Dendritic cell treated with granulocyte-macrophage colony-stimulating factor and Interleukin-4, amounts not matched to agents 40 ng/mL and 50 ng/mL, for 4 days (primary cell): ENCODE measurements at regions not wholly inside any gene's neighbourhood (a gene's known extent, or its start where the extent isn't known, plus 50 kb on each side); places are given as distances from the start of the nearest gene placed in this dataset.

Experiments used
- H3K27ac Mint-ChIP-seq: one replicate; pipeline ENCODE4 v1.8.0; 2022; ENCODE audit warnings: mild to moderate bottlenecking, mixed read lengths
- H3K27me3 Mint-ChIP-seq: one replicate; pipeline ENCODE4 v1.8.0; 2022; ENCODE audit warnings: mild to moderate bottlenecking, mixed read lengths
- H3K36me3 Mint-ChIP-seq: one replicate; pipeline ENCODE4 v1.8.0; 2022; ENCODE audit warnings: low read depth, mixed read lengths
- H3K4me1 Mint-ChIP-seq: one replicate; pipeline ENCODE4 v1.8.0; 2022; ENCODE audit warnings: low read depth, mixed read lengths
- H3K4me3 Mint-ChIP-seq: one replicate; pipeline ENCODE4 v1.8.0; 2022; ENCODE audit warnings: mild to moderate bottlenecking, moderate library complexity, mixed read lengths
- H3K9me3 Mint-ChIP-seq: one replicate; pipeline ENCODE4 v1.8.0; 2022; ENCODE audit warnings: mixed read lengths
- intact Hi-C: fragments of 100-400 bp; cut with micrococcal nuclease; formaldehyde crosslinking; loops from one replicate; pipeline ENCODE4 v1.15.0; 2022

DNA sequence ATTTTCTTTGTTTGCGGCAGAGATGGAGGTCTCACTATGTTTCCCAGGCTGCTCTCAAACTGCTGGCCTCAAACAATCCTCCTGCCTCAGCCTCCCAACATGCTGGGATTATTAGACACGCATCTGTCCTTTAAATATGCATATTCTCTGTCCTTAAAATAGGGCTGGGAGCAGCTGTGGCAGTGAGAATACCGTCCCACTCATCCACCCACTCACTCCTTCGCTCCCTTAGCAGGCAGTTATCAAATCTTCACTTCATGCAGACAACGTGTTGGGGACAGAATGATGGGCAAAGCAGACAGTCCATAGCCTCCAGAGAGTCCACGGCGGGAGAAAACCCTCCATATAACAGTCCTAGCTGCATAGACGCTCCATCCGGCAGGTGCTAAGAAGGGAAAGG, 179.4 kb downstream of the ZBTB18 start:
- no peaks in the 10 kb centered on the region for H3K9me3 Mint-ChIP-seq
- H3K27ac Mint-ChIP-seq, result no peak overlapping the region
- intact Hi-C loops, result no loop called here
- no peaks in the 10 kb centered on the region for H3K36me3 Mint-ChIP-seq
- H3K27me3 Mint-ChIP-seq, result peaks cover 4% of the 10 kb centered on the region
- peaks cover 35% of the 10 kb centered on the region for H3K4me1 Mint-ChIP-seq
- H3K4me3 Mint-ChIP-seq, result no peak overlapping the region

DNA sequence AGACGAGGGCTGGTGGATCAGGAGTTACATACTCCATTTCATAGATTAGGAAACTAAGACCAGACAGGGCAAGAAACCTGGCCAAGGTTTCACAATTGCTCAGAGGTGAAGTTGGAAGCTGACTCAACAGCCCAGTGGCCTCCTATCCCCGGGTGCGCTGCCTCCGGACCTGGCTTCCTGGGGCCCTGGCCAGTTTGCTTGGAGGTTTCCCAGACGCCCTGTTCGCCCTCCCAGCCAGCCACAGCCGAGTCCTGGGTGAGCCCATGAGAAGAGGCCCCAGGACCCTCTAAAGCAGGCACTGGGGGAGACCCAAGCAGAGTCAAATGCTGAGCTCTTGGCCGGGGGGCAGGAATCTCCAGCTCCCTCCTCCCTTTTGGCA, 180.1 kb downstream of the ZBTB18 start:
- H3K27ac Mint-ChIP-seq, result peak overlapping the region; percentile 23
- no peaks in the 10 kb centered on the region for H3K36me3 Mint-ChIP-seq
- no peak overlapping the region for H3K4me3 Mint-ChIP-seq
- peaks cover 27% of the 10 kb centered on the region for H3K4me1 Mint-ChIP-seq
- H3K9me3 Mint-ChIP-seq, result no peaks in the 10 kb centered on the region
- peaks cover 4% of the 10 kb centered on the region for H3K27me3 Mint-ChIP-seq
- intact Hi-C loops, result no loop called here

DNA sequence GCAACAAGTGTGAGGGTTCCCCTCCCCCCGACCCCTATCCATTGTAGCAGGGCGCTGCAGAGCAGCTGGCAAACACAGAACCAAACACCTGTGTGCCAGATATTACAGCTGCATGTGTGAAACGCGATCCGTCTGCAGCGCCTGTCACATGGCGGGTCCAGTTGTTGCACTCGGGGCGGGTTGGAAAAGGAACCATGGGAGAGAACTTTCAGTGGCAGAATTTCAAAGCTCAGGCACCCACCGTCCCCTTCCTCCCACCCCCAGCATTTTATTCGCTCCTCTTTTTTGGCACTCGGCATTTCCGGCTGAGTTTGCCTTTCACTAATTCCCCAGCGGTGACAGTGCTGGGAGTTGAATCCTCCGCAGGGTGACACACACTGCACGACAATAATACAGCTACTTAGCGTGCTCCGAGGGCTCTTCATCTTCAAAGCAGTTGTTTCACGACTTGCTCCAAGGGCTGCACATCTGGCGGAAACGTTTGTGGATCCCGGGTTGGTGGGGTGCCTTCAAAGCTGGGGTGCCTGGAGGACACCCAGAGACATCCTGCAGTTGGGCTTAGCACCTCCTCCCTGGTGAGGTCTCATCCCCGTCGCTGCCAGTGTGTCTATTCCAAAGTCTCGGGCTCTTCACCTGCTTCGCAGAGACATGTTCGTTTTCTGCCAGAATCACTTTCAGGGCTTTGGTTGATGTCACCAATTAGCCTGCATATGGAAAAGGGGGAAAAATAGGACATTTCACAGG, 180.7 kb downstream of the ZBTB18 start:
- Mint-ChIP-seq H3K9me3 (no peaks in the 10 kb centered on the region), H3K27ac (peak overlapping the region; percentile 23), H3K4me3 (no peak overlapping the region), H3K36me3 (no peaks in the 10 kb centered on the region), H3K27me3 (peaks cover 4% of the 10 kb centered on the region), H3K4me1 (peaks cover 28% of the 10 kb centered on the region)
- intact Hi-C loops, result no loop called here

DNA sequence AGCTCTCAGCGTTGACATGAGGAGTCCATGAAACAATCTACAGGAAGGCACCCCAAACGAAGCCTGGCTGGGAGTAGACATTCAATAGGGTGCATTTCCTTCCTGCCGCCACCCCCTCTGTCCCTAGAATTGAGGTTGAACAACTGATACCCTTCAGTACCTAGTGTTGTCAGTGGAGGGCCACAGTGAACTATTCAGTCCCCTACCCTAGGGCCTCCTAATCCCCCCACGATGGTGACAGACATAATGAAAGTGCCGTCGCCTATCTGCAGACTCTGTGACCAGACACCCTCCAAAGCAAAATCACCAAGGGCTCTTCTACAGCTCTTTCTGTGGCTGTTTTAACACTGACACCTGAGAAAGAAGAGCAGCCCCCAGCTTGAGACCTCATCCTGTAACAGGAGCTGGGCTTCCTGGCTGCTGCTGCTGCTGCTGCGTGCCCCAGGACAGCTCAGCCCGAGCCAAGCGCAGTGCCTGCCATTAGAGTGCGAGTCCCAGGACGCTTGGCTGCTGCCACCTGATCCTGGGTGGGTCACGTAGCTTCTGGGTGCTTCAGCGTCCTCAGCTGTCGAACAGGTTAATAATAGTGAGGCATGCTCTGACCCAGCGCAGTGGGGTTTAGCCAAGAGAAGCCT, 183.0 kb downstream of the ZBTB18 start:
- peaks cover 4% of the 10 kb centered on the region for H3K27me3 Mint-ChIP-seq
- intact Hi-C loops, result no loop called here
- H3K27ac Mint-ChIP-seq, result peak overlapping the region; percentile 25
- H3K4me3 Mint-ChIP-seq, result no peak overlapping the region
- no peaks in the 10 kb centered on the region for H3K9me3 Mint-ChIP-seq
- peaks cover 40% of the 10 kb centered on the region for H3K4me1 Mint-ChIP-seq
- H3K36me3 Mint-ChIP-seq, result no peaks in the 10 kb centered on the region

DNA sequence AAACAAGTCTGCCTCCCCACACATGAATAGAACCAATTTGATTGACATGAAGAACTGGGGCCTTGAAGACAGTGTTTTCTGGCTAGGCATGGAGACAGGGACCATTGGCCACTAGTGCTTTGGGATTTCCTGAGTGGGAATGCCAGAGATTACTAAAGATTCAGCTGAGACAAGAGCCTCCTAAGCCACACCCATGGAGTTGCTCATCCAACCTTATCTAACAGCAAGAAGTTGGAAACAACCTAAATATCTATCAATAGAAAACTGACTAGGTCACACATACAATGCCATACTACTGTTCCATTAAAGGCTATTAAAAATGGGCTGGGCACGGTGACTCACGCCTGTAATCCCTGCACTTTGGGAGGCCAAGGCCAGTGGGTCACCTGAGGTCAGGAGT, 184.1 kb downstream of the ZBTB18 start:
- no peaks in the 10 kb centered on the region for H3K9me3 Mint-ChIP-seq
- intact Hi-C loops, result no loop called here
- no peaks in the 10 kb centered on the region for H3K36me3 Mint-ChIP-seq
- peaks cover 45% of the 10 kb centered on the region for H3K4me1 Mint-ChIP-seq
- H3K27ac Mint-ChIP-seq, result no peak overlapping the region
- H3K27me3 Mint-ChIP-seq, result peaks cover 4% of the 10 kb centered on the region
- H3K4me3 Mint-ChIP-seq, result no peak overlapping the region

DNA sequence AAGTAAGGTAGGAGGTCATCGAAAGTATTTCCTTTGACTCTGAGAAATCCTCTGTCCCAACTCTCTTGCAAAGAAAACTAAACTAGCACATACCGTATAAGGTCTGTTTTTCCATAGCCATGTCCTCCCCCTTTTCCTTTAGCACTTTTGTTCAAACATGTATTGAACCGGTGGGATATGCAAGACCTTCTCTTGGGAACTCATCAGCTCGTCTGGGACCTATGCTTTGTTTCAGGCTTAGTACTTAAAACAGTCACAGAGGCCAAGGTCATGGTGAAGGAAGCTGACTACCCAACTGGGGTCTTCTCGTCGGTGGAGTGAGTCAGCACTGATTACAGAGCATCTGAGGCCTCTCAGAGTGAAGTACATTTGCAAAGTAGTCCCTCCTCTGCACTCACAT, 185.0 kb downstream of the ZBTB18 start:
- Mint-ChIP-seq H3K36me3 (no peaks in the 10 kb centered on the region), H3K27me3 (peaks cover 4% of the 10 kb centered on the region), H3K27ac (no peak overlapping the region), H3K9me3 (no peaks in the 10 kb centered on the region), H3K4me3 (no peak overlapping the region), H3K4me1 (peaks cover 45% of the 10 kb centered on the region)
- intact Hi-C loops, result no loop called here

DNA sequence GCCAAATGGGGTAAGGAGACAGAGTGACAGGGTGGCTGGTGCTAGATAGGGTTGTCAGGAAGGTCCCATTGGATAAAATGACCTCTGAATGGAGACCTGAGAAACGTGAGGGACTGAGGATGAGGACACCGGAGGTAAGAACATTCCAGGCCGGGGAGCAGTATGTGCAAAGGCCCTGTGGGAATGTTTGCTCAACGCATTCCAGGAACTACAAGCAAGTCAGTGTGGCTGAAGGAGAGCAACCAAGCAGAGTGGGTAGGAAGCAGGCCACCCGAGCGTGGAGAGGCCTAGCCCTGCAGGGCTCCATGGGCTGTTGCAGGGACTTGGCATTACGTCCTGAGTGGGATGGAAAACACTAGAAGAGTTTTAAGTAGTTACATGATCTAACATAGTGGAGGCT, 185.6 kb downstream of the ZBTB18 start:
- intact Hi-C loops, result no loop called here
- H3K4me3 Mint-ChIP-seq, result no peak overlapping the region
- H3K27me3 Mint-ChIP-seq, result peaks cover 3% of the 10 kb centered on the region
- no peak overlapping the region for H3K27ac Mint-ChIP-seq
- no peaks in the 10 kb centered on the region for H3K36me3 Mint-ChIP-seq
- H3K4me1 Mint-ChIP-seq, result peaks cover 39% of the 10 kb centered on the region
- H3K9me3 Mint-ChIP-seq, result no peaks in the 10 kb centered on the region

DNA sequence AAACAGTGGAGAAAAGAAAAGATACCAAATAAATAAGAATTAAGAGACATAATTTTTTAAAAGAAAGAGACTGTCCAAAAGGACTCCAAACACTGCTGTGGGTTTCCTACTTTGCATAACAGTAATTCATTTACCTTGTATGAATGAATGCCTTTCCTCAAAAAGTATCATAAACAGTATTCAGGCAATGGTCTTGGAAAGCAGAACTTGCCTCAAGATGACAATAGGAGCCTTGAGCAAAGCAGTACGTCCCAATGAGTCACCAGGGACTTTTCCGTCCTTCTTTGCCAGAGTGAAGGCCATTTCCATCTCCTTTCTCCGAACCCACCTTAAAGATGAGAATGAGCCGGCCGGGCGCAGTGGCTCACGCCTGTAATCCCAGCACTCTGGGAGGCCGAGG, 186.4 kb downstream of the ZBTB18 start:
- H3K4me3 Mint-ChIP-seq, result no peak overlapping the region
- no peak overlapping the region for H3K27ac Mint-ChIP-seq
- H3K9me3 Mint-ChIP-seq, result no peaks in the 10 kb centered on the region
- intact Hi-C loops, result no loop called here
- peaks cover 33% of the 10 kb centered on the region for H3K4me1 Mint-ChIP-seq
- H3K36me3 Mint-ChIP-seq, result no peaks in the 10 kb centered on the region
- H3K27me3 Mint-ChIP-seq, result no peaks in the 10 kb centered on the region

DNA sequence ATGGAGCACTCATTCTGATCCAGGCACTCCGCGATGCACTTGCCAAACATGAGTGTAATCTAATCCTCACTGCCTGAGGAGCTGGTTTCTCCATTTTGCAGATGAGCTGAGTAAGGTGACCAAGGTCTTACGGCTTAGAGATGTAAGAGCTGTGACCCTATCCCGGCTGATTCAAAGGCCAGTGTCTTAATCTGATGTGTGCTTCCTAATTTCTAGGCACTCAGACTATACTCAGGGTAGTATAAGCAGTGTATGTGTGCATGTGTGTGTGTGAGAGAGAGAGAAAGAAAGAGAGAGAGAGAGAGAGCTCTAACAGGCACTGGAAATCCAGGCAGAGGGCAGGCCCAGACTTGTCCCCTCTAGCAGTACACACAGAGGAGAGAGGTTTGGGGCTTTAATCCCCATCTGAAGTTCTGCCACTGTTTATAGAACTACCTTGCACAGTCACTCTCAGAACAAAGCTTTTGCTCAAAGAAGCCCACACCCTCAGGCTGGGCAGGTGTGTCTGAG, 188.2 kb downstream of the ZBTB18 start:
- H3K27ac Mint-ChIP-seq, result peak overlapping the region; percentile 2

DNA sequence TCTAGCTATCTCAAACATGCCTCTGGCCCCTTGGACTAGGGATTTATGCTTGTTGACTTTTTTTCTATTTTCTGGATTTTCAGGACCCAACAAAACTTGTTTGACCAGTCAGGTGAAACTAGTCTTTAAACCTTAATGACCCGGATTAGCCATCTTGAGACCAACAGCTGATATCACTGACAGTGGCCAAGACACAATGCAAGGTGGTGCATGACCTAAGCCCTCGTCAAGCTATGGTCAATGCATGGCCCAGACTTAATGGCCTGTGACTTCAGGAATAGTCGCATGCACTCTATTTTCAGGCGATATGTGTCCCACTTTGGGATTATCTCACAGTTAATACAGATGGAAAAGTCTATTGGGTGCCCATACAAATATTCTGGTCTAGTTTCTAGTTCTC, 190.4 kb downstream of the ZBTB18 start:
- H3K4me1 Mint-ChIP-seq, result peaks cover 20% of the 10 kb centered on the region
- no peak overlapping the region for H3K27ac Mint-ChIP-seq
- H3K9me3 Mint-ChIP-seq, result no peaks in the 10 kb centered on the region
- H3K27me3 Mint-ChIP-seq, result no peaks in the 10 kb centered on the region
- intact Hi-C loops, result no loop called here
- H3K4me3 Mint-ChIP-seq, result no peak overlapping the region
- no peaks in the 10 kb centered on the region for H3K36me3 Mint-ChIP-seq

More for the DNA sequence above, 188.2 kb downstream of the ZBTB18 start:
- Mint-ChIP-seq H3K9me3 (no peaks in the 10 kb centered on the region), H3K4me1 (peaks cover 22% of the 10 kb centered on the region), H3K36me3 (no peaks in the 10 kb centered on the region), H3K4me3 (no peak overlapping the region), H3K27me3 (no peaks in the 10 kb centered on the region)
- intact Hi-C loops, result no loop called here

DNA sequence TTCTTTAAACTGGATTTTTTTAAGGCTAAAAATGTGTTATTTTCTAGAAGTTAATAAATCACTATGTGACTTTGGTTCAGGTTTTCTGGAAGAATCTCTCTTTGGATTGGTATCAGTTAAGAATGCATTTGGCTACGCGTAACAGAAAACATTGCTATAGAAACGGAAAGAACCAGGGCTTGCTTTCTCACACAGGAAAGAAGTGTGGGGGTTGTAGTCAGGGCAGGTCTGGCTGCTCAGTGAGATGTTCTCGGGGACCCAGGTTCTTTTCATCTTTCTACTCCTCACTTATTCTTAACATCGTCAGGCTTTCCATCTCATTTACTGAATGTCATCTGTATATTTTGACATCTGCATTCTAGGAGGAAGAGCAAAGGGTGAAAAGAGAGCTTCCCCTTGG, 191.4 kb downstream of the ZBTB18 start:
- intact Hi-C loops, result no loop called here
- Mint-ChIP-seq H3K9me3 (no peaks in the 10 kb centered on the region), H3K27me3 (no peaks in the 10 kb centered on the region), H3K27ac (no peak overlapping the region), H3K4me1 (peaks cover 10% of the 10 kb centered on the region), H3K36me3 (no peaks in the 10 kb centered on the region), H3K4me3 (no peak overlapping the region)

DNA sequence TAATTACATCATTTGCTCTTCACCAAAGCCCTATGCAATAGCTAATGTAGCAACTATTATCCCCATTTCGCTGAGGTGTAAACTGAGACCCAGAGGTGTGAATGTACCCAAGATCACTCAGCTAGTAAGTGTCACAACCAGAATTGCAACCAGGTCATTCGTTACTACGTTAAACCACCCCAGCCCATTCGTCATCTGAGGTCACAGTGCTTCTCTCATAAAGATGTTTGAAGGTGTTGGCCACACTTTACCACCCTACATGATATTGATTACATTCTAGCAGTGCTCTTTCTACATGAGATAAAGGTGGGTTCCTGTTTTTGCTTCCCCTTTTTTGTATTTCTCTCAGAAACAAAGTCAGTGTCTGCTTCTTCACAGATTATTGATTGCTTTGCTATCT, 195.3 kb downstream of the ZBTB18 start:
- intact Hi-C loops, result no loop called here
- H3K27me3 Mint-ChIP-seq, result no peaks in the 10 kb centered on the region
- H3K4me3 Mint-ChIP-seq, result no peak overlapping the region
- no peaks in the 10 kb centered on the region for H3K4me1 Mint-ChIP-seq
- H3K36me3 Mint-ChIP-seq, result no peaks in the 10 kb centered on the region
- H3K9me3 Mint-ChIP-seq, result no peaks in the 10 kb centered on the region
- no peak overlapping the region for H3K27ac Mint-ChIP-seq

DNA sequence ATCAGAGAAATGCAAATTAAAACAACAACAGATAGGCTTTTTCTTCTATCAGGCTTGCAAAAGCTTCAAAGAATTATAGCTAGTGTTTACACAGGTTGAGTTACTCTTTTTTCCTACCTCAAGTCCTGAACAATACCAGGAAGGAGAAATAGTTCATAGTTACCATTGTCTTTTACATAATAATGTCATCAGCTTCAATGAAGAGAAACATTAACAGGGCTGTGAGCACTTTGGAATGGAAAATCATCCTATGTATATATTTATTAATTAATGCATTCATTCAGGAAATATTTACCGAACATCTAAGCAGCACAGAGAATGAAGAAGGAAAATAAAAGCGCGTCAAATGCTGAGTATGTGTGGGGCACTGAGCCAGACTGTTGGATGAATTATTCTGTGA, 197.3 kb downstream of the ZBTB18 start:
- H3K9me3 Mint-ChIP-seq, result no peaks in the 10 kb centered on the region
- H3K4me3 Mint-ChIP-seq, result no peak overlapping the region
- peaks cover 18% of the 10 kb centered on the region for H3K4me1 Mint-ChIP-seq
- H3K36me3 Mint-ChIP-seq, result no peaks in the 10 kb centered on the region
- intact Hi-C loops, result no loop called here
- H3K27ac Mint-ChIP-seq, result no peak overlapping the region
- no peaks in the 10 kb centered on the region for H3K27me3 Mint-ChIP-seq

DNA sequence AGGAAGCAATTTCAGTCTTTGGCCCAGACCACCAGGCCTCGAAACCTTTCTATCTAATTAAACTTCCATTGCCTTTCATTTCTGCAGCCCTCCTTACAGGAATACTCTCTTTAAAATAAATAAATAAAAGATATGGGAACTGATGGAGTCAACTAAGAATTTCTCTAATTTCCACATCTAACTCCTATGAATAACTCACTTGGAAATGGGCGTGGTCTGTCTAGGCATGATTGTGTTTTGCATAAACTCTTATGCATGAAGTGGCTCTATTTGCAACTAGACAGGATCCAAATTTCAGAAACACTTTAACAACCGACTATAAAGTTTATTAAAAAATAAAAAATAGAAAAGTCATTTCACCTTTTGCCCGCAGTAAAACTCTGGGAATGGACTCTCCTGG, 199.5 kb downstream of the ADSS2 start:
- no peak overlapping the region for H3K4me3 Mint-ChIP-seq
- no peaks in the 10 kb centered on the region for H3K27me3 Mint-ChIP-seq
- H3K36me3 Mint-ChIP-seq, result no peaks in the 10 kb centered on the region
- H3K4me1 Mint-ChIP-seq, result peaks cover 49% of the 10 kb centered on the region
- no peaks in the 10 kb centered on the region for H3K9me3 Mint-ChIP-seq
- H3K27ac Mint-ChIP-seq, result no peak overlapping the region
- intact Hi-C loops, result no loop called here

DNA sequence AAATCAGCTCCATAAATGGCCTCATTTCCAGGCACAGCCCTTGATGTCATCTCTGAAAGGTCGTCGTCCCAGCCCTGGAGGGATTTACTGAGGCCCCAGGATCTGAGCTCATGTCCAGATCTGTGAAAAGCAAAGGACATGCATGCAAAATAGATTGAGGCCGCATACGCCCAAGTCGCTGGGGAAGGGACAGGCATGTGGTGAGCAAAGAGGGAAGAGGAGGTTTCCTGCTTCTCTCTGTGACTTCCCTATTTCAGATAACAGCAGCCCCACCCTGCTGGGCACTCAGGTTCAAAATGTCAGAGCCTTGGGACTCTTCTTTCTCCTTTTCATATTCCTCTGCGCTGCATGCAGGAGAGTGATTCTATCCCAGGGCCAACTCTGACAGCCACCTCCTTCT, 197.2 kb downstream of the ADSS2 start:
- no peaks in the 10 kb centered on the region for H3K9me3 Mint-ChIP-seq
- no peak overlapping the region for H3K4me3 Mint-ChIP-seq
- intact Hi-C loops, result no loop called here
- peak overlapping the region; percentile 90 for H3K27ac Mint-ChIP-seq
- peaks cover 55% of the 10 kb centered on the region for H3K4me1 Mint-ChIP-seq
- no peaks in the 10 kb centered on the region for H3K36me3 Mint-ChIP-seq
- no peaks in the 10 kb centered on the region for H3K27me3 Mint-ChIP-seq
